OCI-LY1 (cell line): ENCODE measurements at regions not wholly inside any gene's neighbourhood (a gene's known extent, or its start where the extent isn't known, plus 50 kb on each side); places are given as distances from the start of the nearest gene placed in this dataset.
"Not testable (repeated sequence)": the region's sequence is repeated elsewhere in the genome, so short reads cannot be mapped to it uniquely, and the experiment has no call there.

ENCODE experiments used
- EZH2 ChIP-seq: fragments of 200-600 bp; sonication (generic), shearing (Covaris generic); IDR thresholded peaks from 2 replicates; pipeline ENCODE4 v1.8.0; 2017; ENCODE audit warnings: borderline replicate concordance, mixed run types, mild to moderate bottlenecking, antibody characterized with exemption, low read length, moderate library complexity, mixed read lengths
- TF ChIP-seq, protein P1 (sequence below): fragments of 200-600 bp; sonication (generic), shearing (Covaris generic); IDR thresholded peaks from 2 replicates; pipeline ENCODE4 v1.5.1; 2017; ENCODE audit warnings: mild to moderate bottlenecking, antibody characterized with exemption, low read length, moderate library complexity, mixed read lengths

DNA sequence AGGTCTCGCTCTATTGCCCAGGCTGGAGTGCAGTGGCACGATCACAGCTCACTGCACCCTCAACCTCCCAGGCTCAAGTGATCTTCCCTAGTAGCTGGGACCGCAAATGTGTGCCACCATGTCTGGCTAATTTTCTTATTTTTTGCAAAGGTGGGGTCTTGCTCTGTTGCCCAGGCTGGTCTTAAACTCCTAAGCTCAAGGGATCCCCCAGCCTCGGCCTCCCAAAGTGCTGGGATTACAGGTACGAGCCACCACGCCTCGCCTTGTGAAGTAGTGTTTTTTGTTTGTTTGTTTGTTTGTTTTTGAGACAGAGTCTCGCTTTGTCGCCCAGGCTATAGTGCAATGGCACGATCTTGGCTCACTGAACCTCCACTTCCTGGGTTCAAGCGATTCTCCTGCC lies 125.5 kb downstream of the HAUS1 start:
- TF ChIP-seq, protein P1, sequence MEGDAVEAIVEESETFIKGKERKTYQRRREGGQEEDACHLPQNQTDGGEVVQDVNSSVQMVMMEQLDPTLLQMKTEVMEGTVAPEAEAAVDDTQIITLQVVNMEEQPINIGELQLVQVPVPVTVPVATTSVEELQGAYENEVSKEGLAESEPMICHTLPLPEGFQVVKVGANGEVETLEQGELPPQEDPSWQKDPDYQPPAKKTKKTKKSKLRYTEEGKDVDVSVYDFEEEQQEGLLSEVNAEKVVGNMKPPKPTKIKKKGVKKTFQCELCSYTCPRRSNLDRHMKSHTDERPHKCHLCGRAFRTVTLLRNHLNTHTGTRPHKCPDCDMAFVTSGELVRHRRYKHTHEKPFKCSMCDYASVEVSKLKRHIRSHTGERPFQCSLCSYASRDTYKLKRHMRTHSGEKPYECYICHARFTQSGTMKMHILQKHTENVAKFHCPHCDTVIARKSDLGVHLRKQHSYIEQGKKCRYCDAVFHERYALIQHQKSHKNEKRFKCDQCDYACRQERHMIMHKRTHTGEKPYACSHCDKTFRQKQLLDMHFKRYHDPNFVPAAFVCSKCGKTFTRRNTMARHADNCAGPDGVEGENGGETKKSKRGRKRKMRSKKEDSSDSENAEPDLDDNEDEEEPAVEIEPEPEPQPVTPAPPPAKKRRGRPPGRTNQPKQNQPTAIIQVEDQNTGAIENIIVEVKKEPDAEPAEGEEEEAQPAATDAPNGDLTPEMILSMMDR, result not testable (repeated sequence)
- not testable (repeated sequence) for TF ChIP-seq EZH2
